Muscle of leg (tissue), 3 donors: ENCODE measurements at regions not wholly inside any gene's neighbourhood (a gene's known extent, or its start where the extent isn't known, plus 50 kb on each side); places are given as distances from the start of the nearest gene placed in this dataset.

ENCODE experiments used
- DNase-seq: peaks from one replicate; pipeline ENCODE4 v3.0.0; 2013
- H3K27ac ChIP-seq: one replicate; pipeline ENCODE4 v1.5.1; 2013; ENCODE audit warnings: mild to moderate bottlenecking, low read length, control low read depth
- H3K27me3 ChIP-seq: one replicate; pipeline ENCODE4 v1.6.1; 2013; ENCODE audit warnings: low read length; ENCODE audit not compliant: control insufficient read depth, insufficient read depth
- H3K36me3 ChIP-seq: one replicate; pipeline ENCODE4 v1.6.1; 2013; ENCODE audit warnings: low read length; ENCODE audit not compliant: control insufficient read depth, insufficient read depth
- H3K4me1 ChIP-seq: one replicate; pipeline ENCODE4 v1.6.1; 2013; ENCODE audit warnings: low read length; ENCODE audit not compliant: control insufficient read depth, insufficient read depth
- H3K4me3 ChIP-seq: one replicate; pipeline ENCODE4 v1.5.1; 2013; ENCODE audit warnings: low read length, control low read depth
- H3K9me3 ChIP-seq: replicated peaks from 2 replicates; pipeline ENCODE4 v1.6.1; 2013; ENCODE audit warnings: low read depth, low read length; ENCODE audit not compliant: control insufficient read depth
- WGBS: methylation state at CpG from one replicate; pipeline ENCODE4 v1.1.5; 2013; ENCODE audit warnings: missing lambda C conversion rate; ENCODE audit not compliant: insufficient coverage; 5-methylcytosine and 5-hydroxymethylcytosine counted together

DNA sequence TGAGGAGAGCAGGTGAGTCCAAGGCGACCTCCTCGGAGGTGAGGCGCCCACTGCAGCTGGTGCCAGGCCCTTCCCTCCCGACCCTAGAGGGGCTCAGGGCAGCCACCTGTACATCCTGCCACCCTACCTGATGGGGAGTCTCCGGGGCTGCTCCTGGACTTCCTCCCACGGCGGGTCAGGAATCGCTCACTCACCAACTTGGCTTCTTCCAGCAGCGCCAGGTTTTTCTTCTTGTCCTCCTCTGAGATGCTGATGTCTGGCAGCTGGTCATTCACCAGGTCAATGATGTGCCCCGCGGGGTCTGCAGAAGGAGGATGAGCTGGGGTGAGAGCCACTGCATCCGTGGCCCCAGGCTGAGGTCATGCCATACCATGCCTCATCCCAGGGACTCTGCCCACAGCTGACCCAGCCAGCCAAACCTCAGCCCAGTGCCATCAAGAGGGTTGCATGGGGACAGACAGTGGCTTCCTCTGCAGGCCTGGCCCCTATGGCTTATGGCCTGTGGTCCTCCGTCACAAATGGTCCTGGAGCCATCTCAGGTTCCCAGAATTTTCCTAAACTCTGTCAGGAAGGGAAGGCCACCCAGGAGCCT lies 61.0 kb upstream of the LYVE1 start:
- no peak overlapping the region for H3K27ac ChIP-seq
- DNase-seq, result no peak
- H3K4me3 ChIP-seq, result no peak overlapping the region
- H3K27me3 ChIP-seq, result no peaks in the 10 kb centered on the region
- WGBS, result 89% methylated on average over 9 of the region's 13 CpGs
- no peaks in the 10 kb centered on the region for H3K36me3 ChIP-seq
- H3K4me1 ChIP-seq, result peaks cover 13% of the 10 kb centered on the region
- H3K9me3 ChIP-seq, result no peaks in the 10 kb centered on the region

DNA sequence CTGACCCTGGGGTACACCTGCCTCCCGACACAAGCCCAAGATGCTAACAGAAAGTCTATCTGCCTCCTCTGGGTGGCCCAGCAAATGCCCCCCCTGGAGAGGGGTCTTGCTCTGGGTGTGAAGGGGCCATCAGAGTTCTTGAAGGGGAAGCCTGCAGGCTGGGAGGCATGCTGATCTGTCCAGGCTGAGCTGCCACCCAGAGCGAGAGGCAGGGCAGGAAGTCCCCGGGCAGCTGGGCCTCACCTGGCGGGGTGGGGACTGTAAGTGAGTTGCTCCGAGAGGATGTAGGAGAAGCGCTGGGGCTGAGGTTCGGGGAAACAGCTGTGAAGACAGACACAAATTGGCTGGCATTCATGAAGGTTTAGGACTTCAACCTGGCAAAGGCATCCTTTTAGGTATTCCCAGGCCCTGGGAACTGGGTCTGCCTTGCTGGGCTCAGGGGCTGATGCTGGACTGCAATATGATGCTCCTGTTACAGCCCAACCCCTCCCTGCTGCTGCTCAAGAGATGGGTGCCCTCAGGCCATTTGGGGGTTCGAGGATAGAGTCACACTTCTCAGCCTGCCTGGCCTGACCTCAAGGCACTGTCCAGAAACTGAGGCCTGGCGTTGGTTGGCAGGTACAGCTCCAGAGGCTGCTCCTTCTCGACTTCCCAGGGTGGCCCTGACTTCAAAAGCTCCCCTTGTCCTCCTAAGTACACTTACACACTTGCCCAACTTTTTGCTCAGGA lies 60.2 kb upstream of the LYVE1 start:
- H3K4me3 ChIP-seq, result no peak overlapping the region
- H3K9me3 ChIP-seq, result no peaks in the 10 kb centered on the region
- H3K4me1 ChIP-seq, result peaks cover 18% of the 10 kb centered on the region
- no peaks in the 10 kb centered on the region for H3K27me3 ChIP-seq
- no peak overlapping the region for H3K27ac ChIP-seq
- no peak for DNase-seq
- no peaks in the 10 kb centered on the region for H3K36me3 ChIP-seq
- WGBS, result 77% methylated on average over 8 of the region's 10 CpGs

DNA sequence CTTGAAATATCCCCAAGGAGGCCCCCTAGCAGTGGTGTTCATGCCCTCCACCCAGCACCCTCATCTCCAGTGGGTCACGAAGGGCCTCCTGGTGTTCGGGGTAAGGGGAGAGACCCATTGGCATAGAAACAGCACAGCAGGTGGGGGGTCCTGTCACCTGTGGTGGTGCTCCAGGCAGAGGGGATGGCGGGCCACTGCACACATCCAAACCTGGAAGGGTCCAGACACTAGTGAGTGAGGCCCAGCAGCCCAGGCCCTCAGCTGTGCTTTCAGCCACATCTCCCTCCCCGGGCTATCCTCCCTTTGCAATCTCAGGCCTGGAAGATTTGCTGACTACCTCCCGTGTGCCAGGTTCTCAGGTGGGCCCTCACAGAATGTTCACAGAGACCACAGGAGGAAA lies 59.4 kb upstream of the LYVE1 start:
- 100% methylated on average over 1 of the region's 5 CpGs for WGBS
- Histone ChIP-seq H3K4me1 (peaks cover 18% of the 10 kb centered on the region), H3K9me3 (no peaks in the 10 kb centered on the region), H3K36me3 (no peaks in the 10 kb centered on the region), H3K4me3 (no peak overlapping the region), H3K27me3 (no peaks in the 10 kb centered on the region), H3K27ac (no peak overlapping the region)
- no peak for DNase-seq

DNA sequence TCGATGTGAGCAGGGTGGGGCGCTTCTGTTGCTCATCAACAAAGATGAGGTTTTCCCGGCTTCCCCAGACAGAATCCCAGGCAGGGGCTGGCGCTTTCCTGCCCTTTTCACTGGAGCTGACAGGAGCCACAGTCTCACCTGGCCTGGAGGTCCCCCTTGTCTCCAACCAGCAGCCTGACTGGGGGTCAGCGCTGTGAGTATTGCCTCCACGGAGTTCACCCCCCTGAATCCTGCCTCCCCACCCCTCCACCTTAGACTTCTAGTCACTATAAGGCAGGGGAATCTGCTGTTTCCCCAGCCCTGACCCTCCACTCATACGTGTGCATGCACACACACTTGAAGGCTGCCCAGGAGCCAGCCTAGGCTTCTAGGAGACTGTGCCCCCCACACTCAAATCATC lies 58.8 kb upstream of the LYVE1 start:
- no peak overlapping the region for H3K27ac ChIP-seq
- no peaks in the 10 kb centered on the region for H3K27me3 ChIP-seq
- peaks cover 18% of the 10 kb centered on the region for H3K4me1 ChIP-seq
- H3K9me3 ChIP-seq, result no peaks in the 10 kb centered on the region
- H3K4me3 ChIP-seq, result no peak overlapping the region
- no peak for DNase-seq
- no peaks in the 10 kb centered on the region for H3K36me3 ChIP-seq
- 79% methylated on average over 7 of the region's 7 CpGs for WGBS

DNA sequence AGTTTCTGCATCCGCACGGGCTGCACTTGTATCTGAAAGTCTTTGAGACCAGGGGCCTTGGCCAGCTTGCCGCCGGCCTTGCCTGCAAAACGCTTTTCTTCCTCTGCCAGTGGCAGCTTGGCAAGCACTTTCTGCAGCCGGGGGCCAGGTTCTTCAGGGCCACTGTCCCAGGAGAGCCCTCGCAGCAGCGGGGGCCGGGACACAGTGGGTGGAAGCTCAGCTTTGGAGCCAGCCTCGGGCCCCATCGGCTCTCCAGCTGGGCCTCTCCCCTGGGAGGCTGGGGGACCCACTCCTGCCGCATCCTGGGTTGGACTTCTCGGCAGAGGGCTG lies 57.5 kb upstream of the LYVE1 start:
- Histone ChIP-seq H3K4me3 (no peak overlapping the region), H3K36me3 (no peaks in the 10 kb centered on the region), H3K4me1 (peaks cover 18% of the 10 kb centered on the region), H3K27me3 (no peaks in the 10 kb centered on the region), H3K9me3 (no peaks in the 10 kb centered on the region), H3K27ac (no peak overlapping the region)
- no peak for DNase-seq
- 63% methylated on average over 12 of the region's 13 CpGs for WGBS

DNA sequence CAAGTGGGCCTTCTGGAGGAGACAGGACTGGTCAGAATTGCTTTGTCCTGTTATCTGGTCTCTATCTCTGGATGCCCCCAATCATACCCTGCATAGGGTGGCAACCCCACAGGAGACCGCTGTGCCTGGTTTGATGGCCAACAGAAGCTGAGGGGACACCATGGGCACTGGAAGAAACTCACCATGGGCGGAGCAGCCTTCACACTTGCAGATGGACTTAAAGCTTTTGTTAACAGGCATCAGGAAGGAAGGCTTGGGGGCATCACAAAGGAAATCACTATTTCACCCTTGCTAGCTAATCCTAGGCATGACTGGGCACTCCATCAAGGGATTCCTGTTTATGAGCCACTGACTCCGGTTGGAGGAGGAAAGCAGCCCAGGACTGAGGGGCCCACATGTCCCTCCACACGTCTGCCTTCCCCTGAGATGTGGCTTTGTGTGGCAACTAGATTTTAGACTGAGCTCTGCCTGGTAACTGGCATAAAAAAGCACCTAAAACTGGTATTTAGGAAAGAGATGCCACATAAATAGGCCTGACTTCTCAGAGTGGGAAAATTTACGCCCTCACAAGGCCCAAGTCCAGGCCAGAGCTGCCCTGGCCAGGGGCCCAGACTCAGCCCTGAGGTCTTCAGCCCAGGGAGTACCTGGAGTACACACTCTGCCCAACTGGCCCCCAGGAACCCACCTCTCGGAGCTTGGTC lies 57.0 kb upstream of the LYVE1 start:
- no peak for DNase-seq
- Histone ChIP-seq H3K9me3 (no peaks in the 10 kb centered on the region), H3K4me3 (no peak overlapping the region), H3K36me3 (no peaks in the 10 kb centered on the region), H3K27me3 (no peaks in the 10 kb centered on the region), H3K4me1 (peaks cover 18% of the 10 kb centered on the region), H3K27ac (no peak overlapping the region)
- 80% methylated on average over 5 of the region's 6 CpGs for WGBS

DNA sequence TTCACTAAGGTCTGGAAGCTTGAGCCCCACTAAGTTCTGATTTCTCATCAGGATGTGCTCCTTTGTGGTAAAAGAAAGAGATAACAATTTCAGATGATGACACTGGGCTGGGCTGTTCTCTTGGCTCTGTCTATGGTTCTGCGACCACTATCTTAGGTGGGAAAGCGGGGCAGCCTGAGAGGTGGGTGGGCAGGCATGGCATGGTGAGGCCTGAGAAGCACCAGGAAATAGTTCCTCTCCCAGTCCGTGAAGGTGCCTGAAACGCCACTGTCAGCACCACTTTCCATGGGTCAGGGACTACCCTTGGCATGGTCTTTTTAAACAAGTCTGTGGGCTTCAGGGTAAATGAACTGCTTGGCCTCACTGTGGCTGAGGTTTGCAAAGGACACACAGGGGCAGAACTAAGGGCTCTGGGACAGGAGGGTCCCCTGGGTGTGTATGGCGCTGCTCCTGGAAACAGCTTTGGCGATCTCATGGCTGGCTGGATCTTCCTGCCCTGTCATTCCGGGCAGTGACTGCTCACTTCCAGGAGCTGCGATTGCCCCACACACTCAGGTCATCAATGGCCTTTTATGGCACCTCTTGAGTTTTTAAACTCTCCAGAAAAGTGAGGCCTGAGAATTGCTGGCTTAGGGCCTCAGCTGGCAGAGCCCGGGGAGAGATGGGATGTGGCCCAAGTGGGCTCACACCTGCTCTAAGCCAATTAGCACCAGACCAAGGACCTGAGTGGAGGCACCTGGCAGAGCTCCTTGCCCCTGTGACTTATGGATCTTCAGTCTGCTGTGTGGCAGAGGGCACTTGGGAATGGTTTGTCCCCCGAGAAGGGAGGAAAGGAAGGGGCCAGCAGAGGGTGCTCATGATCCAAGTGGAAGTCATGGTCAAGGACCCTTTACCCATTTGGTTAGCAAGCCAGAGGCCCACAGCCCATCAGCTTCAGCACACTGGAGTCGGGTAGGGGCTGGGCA lies 55.6 kb upstream of the LYVE1 start:
- Histone ChIP-seq H3K4me3 (no peak overlapping the region), H3K27ac (no peak overlapping the region), H3K9me3 (no peaks in the 10 kb centered on the region), H3K36me3 (no peaks in the 10 kb centered on the region), H3K4me1 (peaks cover 18% of the 10 kb centered on the region), H3K27me3 (no peaks in the 10 kb centered on the region)
- DNase-seq, result no peak
- WGBS, result 73% methylated on average over 11 of the region's 11 CpGs

DNA sequence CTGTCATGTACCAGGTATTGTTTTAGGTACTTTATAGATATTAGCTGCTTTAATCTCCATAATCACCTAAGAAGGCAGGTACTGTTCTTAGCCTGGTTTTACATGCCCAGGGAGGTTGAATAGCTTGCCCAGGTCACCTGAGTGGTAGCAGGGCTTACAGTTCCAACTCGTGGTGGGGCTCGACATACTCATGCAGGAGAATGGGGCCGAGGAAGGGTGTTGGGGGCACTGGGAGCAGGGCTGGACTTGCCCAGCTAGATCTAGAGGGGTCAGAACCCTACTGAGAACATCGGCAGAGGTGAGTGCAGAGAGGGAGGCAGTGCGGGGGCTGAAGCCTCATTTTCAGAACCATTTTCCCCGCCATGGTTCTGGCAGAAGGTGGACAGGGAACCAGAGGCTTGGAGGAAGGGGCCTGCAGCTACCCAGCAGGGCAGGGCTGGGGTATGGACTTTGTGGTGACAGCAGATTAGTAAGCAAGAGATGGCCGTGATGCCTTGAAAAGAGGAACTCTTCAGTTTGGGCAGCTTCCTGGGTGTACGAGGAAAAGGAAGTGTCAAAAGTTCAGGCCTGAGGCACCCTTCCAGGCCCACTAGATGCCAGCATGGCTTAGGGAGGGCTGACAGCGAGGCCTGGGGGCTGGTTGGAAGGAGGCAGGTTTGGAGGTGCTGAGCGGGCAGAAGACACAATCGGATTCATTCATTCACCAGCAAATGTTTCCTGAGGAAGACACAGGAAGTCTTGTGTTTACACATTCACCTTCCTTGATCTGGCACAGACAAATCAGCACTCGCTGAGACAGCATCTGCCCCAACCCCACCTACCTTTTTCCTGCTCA lies 54.7 kb upstream of the LYVE1 start:
- no peak overlapping the region for H3K27ac ChIP-seq
- H3K27me3 ChIP-seq, result no peaks in the 10 kb centered on the region
- no peak overlapping the region for H3K4me3 ChIP-seq
- peaks cover 21% of the 10 kb centered on the region for H3K4me1 ChIP-seq
- H3K36me3 ChIP-seq, result no peaks in the 10 kb centered on the region
- 76% methylated on average over 10 of the region's 12 CpGs for WGBS
- peak; percentile 76 for DNase-seq
- no peaks in the 10 kb centered on the region for H3K9me3 ChIP-seq

DNA sequence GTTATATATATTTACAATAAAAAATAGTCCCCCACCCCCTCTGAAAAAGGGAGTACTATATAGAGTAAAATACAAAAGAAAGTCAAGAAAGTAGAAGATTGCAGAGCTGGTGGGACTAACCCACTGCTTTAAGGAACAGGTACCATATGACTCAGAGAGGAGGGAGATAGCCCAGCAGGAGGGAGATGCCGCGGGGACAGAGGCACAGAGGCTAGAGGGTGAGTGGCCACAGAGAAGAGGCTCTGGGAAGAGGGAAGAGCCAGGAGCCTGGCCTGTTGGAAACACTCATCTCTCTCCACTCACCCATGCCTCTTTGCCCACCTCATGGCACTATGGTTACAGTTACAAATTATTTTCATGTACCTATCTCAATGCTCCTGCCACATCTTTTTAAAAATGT lies 53.6 kb upstream of the LYVE1 start:
- Histone ChIP-seq H3K4me1 (peaks cover 21% of the 10 kb centered on the region), H3K4me3 (no peak overlapping the region), H3K27me3 (no peaks in the 10 kb centered on the region), H3K36me3 (no peaks in the 10 kb centered on the region), H3K27ac (no peak overlapping the region), H3K9me3 (no peaks in the 10 kb centered on the region)
- WGBS, result no CpG with 5 or more reads among the region's 2 CpGs
- DNase-seq, result no peak
